ENCODE measurements at regions not wholly inside any gene's neighbourhood (a gene's known extent, or its start where the extent isn't known, plus 50 kb on each side); places are given as distances from the start of the nearest gene placed in this dataset.

- no peak for DNase-seq (ENCODE audit: low read depth)
These were observed 212.4 kb upstream of the USP25 start for GRCh38 chr21:15517394-15517793.

DNA sequence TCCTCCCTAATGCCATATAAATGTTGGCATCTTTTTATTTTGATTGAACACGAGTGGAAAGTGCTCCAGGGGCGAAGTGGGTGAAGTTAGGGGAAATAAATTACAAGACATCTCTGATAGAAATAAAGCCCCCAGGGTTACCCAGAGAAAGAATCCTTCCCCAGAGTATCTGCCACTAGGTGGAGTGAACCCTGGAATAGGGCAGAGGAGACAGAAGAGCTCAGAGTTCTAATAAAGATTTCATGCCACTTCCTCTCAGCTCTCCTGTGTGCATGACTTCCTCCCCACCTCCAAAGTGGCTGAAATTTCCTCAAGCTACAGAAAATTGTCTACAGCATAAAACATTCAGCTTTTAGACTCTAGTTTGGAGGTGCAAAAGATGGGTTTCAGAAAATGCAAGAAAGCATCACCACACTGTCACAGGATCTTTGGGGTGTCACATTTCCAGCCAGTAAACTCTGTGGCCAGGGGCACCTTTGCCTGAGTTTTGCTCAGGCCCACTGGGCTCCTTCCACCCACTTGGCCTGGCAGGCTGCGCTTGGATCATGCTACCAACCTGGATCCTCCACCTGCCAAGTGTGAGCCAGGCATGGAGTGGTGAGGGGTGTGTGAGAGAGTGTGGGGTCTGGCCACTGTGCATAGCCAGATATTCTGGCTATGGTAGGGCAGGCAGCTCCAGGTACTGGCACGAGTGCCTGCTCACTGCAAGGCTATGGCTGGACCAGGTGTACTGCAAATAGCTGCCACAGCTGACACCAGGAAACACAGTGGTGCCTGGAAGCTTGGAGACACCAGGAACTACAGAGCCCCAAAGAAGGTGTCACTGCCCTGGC is 208.8 kb upstream of the USP25 start:
- DNase-seq (ENCODE audit: low read depth): no peak

DNA sequence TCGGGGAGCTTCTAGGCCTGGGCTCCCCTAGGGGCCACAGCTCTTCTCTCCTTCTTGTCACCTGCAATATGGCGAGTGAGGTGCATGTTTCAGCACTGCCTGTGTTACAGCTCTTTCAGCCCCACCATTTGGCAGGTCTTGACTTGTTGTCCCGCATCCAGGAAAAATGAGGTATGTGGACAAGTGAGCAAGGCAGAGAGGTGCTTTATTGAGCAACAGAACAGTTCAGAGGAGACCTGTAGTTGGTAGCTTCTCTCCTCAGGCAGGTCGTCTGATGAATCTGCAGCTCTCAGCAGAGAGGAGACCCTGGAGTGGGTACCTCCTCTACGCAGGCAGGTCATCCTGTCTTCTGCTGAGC is 208.2 kb upstream of the USP25 start:
- no peak for DNase-seq (ENCODE audit: low read depth)

DNA sequence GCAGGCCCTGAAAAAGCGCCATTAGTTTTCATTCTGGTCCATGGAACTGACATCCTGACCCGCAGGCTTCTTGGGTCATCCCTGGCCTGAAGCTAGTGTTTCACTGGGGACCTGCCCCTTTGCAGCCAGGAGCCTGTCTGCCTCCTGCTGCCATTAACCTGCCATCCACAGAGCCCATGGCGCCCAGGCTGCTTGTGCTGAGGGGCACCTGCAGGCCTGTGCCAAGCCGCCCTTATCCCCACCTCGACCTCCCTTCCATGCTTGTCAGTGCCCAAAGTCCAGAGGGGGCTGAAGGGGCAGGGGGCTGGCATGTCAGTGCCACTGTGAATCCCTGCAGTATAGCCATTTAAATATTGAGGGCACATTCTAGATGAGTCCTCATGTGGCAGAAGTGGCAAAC is 207.6 kb upstream of the USP25 start:
- DNase-seq (ENCODE audit: low read depth): no peak

GRCh38 chr21:15524855-15525254 is 204.9 kb upstream of the USP25 start:
- no peak for DNase-seq (ENCODE audit: low read depth)

DNA sequence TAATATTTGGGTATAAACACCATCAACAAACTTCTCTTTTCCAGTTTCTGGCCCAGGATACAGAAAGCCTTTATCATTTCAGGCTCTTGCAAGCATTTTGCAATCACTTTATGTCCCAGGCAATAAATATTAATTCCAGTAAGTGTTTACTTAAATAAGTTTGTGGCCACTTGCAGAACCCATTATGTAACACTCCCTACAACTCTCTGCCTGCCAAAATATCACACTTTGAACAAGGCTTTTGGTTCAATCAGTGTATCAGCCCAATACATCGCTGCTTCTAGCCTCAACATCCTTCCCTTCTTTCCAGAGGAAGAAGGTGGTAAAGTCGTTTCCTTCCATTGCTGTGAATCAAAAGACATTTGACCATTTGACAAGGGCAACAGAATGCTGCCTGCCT is 203.0 kb upstream of the USP25 start:
- DNase-seq (ENCODE audit: low read depth): no peak

GRCh38 chr21:15528346-15528745 is 201.4 kb upstream of the USP25 start:
- no peak for DNase-seq (ENCODE audit: low read depth)

GRCh38 chr21:15531986-15532385 is 197.8 kb upstream of the USP25 start:
- DNase-seq (ENCODE audit: low read depth): no peak

GRCh38 chr21:15533618-15534017 is 196.2 kb upstream of the USP25 start:
- DNase-seq (ENCODE audit: low read depth): no peak

DNA sequence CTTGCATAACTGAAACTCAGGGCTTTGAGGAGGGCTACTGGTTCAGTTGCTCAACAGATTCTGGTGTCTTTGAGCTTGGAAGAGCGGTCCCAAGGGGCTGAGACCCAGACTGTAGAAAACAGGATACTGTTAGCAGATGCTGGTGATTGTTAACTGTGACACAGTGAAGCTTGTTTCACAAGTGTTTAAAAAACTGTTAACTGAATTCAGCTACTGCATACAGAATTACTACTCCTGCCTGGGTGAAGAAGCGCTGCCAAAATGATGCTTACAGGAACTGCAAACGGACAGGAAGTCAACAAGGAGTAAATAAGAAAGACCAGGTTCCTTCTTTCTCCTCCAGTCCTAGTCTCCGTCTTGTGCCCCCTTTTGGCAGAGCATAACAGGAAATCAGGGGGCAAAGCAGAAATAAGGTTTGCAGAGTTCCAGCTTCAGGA is 195.3 kb upstream of the USP25 start:
- no peak for DNase-seq (ENCODE audit: low read depth)

- peak; percentile 48 for DNase-seq (ENCODE audit: low read depth)
These were observed 190.4 kb upstream of the USP25 start for GRCh38 chr21:15539376-15539775.

- DNase-seq (ENCODE audit: low read depth): no peak
These were observed 186.3 kb upstream of the USP25 start for GRCh38 chr21:15543473-15543872.

GRCh38 chr21:15549671-15550070 is 180.1 kb upstream of the USP25 start:
- peak; percentile 84 for DNase-seq (ENCODE audit: low read depth)

DNA sequence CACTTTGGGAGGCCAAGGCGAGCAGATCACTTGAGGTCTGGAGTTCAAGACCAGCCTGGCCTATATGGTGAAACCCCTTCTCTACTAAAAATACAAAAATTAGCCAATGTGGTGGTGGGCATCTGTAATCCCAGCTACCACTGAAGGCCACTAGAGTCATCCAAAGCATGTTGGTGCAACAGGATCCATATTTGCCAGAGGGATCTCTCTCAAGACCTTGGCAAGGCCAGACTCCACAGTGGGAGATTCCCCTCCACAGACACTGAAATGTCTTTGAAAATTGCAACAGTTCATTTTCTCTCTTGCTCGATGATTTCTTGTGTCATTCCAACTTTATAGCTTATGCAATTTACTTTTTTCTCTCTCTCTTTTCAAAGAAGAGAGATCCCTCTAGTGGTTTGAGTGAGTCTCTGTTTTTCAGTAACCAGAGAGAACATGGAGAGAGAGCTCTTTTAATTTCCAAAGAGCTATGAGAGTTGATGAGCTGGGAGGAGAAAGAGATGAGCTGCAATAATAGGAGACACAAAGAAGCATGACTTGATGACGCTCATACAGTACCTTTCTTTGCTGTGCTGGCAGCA is 176.8 kb upstream of the USP25 start:
- peak; percentile 46 for DNase-seq (ENCODE audit: low read depth)

GRCh38 chr21:15557925-15558324 is 171.9 kb upstream of the USP25 start:
- no peak for DNase-seq (ENCODE audit: low read depth)

DNA sequence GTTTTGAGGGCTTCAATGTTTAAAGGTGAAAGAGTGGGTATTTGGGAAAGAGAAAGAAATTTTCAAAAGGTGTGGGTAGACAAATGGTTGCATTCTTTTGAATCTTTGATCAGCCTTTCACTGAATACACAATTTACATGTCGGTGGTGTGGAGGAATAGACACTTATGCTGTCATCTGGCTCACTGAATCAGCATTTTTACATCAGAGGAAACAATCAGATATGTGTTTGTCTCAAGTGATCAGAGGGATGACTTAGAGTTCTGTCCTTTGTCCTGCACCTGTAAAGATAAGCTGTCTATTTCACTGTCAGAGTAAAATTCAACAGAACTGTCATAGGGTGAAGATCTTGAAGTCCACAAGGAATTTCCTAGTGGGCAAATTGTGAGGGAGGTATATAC is 170.9 kb upstream of the USP25 start:
- DNase-seq (ENCODE audit: low read depth): no peak

DNA sequence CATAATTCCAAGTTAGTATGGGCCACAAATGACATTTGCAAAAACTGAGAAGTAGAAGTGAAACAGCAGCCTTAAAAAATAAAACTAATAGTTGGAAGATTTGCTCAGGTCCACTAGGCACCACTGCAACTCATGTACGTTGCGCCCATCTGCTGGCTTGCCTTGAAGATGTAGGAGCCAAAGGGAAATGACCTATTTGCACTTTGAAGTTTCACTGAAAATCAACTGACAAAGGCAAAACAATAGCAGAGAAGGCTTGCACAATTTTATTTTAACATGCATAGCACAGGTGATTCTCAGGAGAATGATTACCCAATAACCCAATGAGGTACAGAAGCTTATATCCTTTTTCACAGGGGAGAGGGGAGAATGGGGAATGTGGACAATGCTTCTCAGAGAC is 170.1 kb upstream of the USP25 start:
- no peak for DNase-seq (ENCODE audit: low read depth)

- DNase-seq (ENCODE audit: low read depth): peak; percentile 26
These were observed 169.3 kb upstream of the USP25 start for GRCh38 chr21:15560383-15561056.

DNA sequence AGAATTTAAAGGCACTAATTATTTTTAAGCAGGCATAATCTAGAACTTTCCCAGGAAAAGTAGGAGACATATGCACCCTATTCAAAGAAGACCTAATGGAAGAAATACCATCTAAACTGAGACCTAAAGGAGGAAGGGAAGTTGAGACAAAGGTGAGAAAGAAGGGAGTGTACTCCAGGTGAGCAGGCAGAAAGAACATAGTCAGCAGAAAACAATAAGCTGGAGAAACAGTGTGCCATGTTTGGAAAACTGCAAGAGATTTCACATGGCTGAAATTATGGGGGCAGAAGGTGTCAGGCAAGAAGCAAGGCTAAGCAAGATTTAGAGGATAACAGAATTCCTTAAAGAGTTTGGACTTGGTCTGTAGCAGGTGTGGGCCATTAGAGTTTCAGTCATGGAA is 167.0 kb upstream of the USP25 start:
- DNase-seq (ENCODE audit: low read depth): no peak

DNA sequence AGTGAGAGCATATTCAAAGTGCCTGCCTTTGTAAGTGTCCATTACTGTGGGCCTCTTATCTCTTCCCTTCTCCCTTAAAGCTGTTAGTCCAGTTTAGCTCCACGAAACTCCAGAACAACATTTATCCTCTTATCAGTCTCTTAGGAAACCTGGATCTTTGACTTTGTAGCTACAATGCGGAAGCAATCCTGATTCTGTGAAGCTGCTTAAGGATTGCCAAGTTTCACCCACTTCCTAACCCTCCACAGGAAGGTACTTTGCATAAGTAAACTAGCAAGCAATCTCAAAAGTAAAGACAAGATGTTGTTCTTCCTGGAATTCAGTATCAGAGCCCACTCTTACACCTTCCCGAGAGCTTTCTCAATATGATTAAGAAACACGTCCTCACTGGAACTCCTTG is 164.9 kb upstream of the USP25 start:
- DNase-seq (ENCODE audit: low read depth): no peak

DNA sequence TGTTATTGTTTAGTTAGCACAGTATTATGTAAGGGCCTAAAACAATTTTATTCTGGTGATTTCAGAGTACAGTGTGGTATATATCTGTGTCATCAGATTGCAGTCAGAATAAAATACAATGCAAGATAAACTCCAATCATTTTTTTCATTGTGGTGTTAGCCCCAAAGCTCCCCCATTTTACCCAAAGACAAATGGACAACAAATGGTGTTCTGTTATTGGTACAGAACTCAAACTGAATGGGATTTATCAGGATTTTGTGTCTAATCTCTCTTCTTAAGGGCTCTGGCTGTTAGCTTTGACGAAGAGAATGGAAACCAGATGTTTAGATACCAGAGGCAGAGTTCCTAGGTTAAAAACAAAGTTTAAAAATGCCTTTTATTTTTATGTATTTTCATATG is 163.1 kb upstream of the USP25 start:
- no peak for DNase-seq (ENCODE audit: low read depth)

DNA sequence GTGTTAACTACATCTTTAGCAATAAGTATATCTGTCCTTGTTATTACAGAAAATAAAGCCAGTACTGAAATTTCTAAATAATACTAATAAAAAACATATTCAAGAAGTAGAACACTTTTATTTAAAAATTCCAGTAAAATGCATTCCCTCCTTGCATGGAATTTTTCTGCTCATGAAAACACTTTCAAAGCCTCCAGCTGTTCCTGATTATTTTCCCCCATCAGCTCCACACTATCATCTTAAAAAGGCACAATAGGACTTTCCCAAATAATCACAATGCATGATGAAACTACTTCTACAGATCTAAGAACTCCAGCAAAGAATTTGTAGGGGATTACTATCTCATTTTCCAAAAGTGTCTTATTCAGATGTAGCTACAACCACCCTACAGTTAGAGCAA is 162.6 kb upstream of the USP25 start:
- no peak for DNase-seq (ENCODE audit: low read depth)

DNA sequence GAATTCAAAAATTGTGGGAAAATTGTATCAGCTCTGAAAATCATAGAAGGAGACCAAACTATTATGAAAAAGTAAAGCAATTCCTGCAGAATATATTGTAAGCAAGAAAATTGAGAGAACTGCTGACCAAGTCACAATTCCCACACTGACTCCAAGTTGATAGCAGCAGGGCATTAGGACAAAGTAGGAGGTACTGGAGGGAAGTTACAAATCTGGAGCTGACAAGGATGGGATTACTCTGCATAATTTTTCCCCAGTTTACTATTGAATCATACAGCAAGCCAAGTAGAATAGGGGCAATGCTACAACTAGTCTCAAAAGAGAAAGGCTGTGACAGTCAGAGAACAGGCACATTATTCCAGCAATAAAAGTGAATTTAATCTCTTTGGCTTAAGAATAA is 161.3 kb upstream of the USP25 start:
- DNase-seq (ENCODE audit: low read depth): no peak
